Esophagus muscularis mucosa (tissue), 4 donors: ENCODE measurements at regions not wholly inside any gene's neighbourhood (a gene's known extent, or its start where the extent isn't known, plus 50 kb on each side); places are given as distances from the start of the nearest gene placed in this dataset.

Source experiments
- DNase-seq: peaks from one replicate; pipeline ENCODE4 v3.0.0-alpha.2; 2017; ENCODE audit errors: extremely low spot score
- H3K27ac ChIP-seq, 4 donors: fragments of 200-600 bp; sonication (generic); replicated peaks in 1 of 4; 1 replicate in 3 of 4; 2 replicates in 1 of 4; pipeline ENCODE4 v1.5.1; 2016 to 2019; ENCODE audit warnings: mild to moderate bottlenecking in 1 of 4
- H3K27me3 ChIP-seq, 4 donors: fragments of 200-600 bp; sonication (generic); one replicate each; pipeline versions ENCODE4 v1.5.1 to v1.6.0; 2016 to 2019
- H3K36me3 ChIP-seq, 4 donors: fragments of 200-600 bp; sonication (generic); one replicate each; pipeline ENCODE4 v1.5.1; 2016 to 2019
- H3K4me1 ChIP-seq, 4 donors: fragments of 200-600 bp; sonication (generic); one replicate each; pipeline ENCODE4 v1.5.1; 2016 to 2019
- H3K4me3 ChIP-seq, 4 donors: fragments of 200-600 bp; sonication (generic); 1 replicate in 2 of 4; 2 replicates in 2 of 4; pipeline ENCODE4 v1.5.1; 2016 to 2019; ENCODE audit warnings: mild to moderate bottlenecking in 4 of 4, moderate library complexity in 1 of 4
- H3K9me3 ChIP-seq, 4 donors: fragments of 200-600 bp; sonication (generic); 1 replicate in 3 of 4; 2 replicates in 1 of 4; pipeline ENCODE4 v1.5.1; 2016 to 2019
- EP300 ChIP-seq: sonication (generic); formaldehyde crosslinking; IDR thresholded peaks from one replicate; pipeline ENCODE4 v1.6.1; 2017; ENCODE audit warnings: antibody characterized with exemption
- POLR2A ChIP-seq: fragments of 450-650 bp; IDR thresholded peaks from one replicate; pipeline ENCODE4 v1.6.1; 2017; ENCODE audit warnings: antibody characterized with exemption, moderate library complexity, mild to moderate bottlenecking, low read depth
- POLR2AphosphoS5 ChIP-seq, 2 donors: sonication (generic); formaldehyde crosslinking; IDR thresholded peaks; one replicate each; pipeline ENCODE4 v1.6.1; 2017; ENCODE audit warnings: antibody characterized with exemption in 2 of 2
- WGBS: methylation state at CpG from one replicate; pipeline ENCODE4 v1.1.5; 2018; 5-methylcytosine and 5-hydroxymethylcytosine counted together
- intact Hi-C: fragments of 100-400 bp; cut with DNase I; formaldehyde crosslinking; loops from one replicate; pipeline ENCODE4 v1.15.1; 2023
- TF ChIP-seq, protein P1 (sequence below), 3 experiments: fragments of 200-600 bp in 2 of 3; fragments of 450-650 bp in 1 of 3; sonication (generic) in 2 of 3; IDR thresholded peaks; one replicate each; pipeline ENCODE4 v1.5.1; 2017 to 2019; ENCODE audit warnings: antibody characterized with exemption in 3 of 3, mild to moderate bottlenecking in 2 of 3, moderate library complexity in 1 of 3

DNA sequence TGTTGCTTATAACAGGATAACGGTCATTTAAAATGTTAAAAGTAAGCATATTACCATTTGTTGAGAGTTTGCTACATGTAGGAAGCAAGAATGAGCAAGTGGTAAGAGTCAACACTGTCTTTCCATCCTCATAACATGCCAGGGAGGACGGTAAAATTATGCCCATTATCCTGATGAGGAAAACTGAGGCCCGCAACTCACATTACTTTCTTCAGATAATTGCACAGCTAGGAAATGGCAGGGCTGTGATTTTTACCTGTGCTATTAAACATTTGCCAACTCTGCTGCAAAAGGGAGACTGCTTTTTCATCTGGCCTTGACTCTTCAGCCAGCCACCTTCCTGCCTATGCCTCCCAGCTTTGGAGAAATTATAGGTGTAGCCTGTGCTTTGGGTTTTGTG is 79.8 kb upstream of the BOD1 start:
- TF ChIP-seq POLR2A (no peak), EP300 (no peak), POLR2AphosphoS5 (IDR thresholded peaks at IDR 0.05) (no peak)
- TF ChIP-seq, protein P1, sequence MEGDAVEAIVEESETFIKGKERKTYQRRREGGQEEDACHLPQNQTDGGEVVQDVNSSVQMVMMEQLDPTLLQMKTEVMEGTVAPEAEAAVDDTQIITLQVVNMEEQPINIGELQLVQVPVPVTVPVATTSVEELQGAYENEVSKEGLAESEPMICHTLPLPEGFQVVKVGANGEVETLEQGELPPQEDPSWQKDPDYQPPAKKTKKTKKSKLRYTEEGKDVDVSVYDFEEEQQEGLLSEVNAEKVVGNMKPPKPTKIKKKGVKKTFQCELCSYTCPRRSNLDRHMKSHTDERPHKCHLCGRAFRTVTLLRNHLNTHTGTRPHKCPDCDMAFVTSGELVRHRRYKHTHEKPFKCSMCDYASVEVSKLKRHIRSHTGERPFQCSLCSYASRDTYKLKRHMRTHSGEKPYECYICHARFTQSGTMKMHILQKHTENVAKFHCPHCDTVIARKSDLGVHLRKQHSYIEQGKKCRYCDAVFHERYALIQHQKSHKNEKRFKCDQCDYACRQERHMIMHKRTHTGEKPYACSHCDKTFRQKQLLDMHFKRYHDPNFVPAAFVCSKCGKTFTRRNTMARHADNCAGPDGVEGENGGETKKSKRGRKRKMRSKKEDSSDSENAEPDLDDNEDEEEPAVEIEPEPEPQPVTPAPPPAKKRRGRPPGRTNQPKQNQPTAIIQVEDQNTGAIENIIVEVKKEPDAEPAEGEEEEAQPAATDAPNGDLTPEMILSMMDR (IDR thresholded peaks at IDR 0.05): no peak
- intact Hi-C loops: no loop called here
- Histone ChIP-seq H3K27ac (no peak overlapping the region), H3K36me3 (no peaks in the 10 kb centered on the region), H3K4me1 (no peaks in the 10 kb centered on the region), H3K27me3 (no peaks in the 10 kb centered on the region), H3K9me3 (peaks cover 0 to 11% (median 4%) of the 10 kb centered on the region in 4 donors), H3K4me3 (no peak overlapping the region)
- no peak for DNase-seq
- 95% methylated on average over 3 of the region's 3 CpGs for WGBS

DNA sequence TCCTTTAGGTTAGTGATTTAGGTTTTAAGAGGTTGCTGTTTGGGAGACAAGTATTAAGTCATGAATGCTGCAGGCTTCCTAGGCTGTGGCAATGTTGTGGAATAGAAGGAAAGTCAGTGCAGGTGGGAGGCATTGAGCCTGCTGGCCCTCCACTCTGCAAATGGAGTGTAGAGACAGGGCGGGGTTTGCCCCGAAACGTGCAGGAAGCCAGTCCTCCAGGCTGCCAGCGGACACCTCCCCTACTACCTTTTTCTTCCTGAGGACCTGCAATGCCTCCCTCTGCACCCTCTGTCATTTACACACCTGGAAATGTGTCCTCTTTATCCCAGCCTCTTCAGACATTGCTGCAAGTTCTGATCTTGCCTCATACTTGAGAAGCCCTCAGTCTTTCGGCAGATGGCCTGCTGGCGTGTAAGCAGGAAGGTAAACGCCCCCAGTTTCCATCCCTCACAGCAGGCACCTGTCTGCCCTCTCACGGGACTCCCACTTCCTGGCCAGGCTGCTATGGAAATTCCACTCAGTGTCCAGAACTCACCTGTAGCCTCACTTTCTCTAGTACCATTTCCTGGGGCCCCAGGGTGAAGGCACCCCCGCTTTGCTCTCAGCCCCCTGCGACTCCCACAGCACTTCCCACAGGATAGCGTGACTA is 81.6 kb upstream of the BOD1 start:
- Histone ChIP-seq H3K27me3 (no peaks in the 10 kb centered on the region), H3K4me1 (no peaks in the 10 kb centered on the region), H3K4me3 (no peak overlapping the region), H3K27ac (no peak overlapping the region), H3K9me3 (peaks cover 0 to 11% (median 4%) of the 10 kb centered on the region in 4 donors), H3K36me3 (no peaks in the 10 kb centered on the region)
- WGBS: 68% methylated on average over 10 of the region's 11 CpGs
- no peak for DNase-seq
- TF ChIP-seq POLR2A (no peak), EP300 (no peak), POLR2AphosphoS5 (IDR thresholded peaks at IDR 0.05) (no peak)
- TF ChIP-seq, protein P1 (IDR thresholded peaks at IDR 0.05): no peak
- intact Hi-C loops: no loop called here

DNA sequence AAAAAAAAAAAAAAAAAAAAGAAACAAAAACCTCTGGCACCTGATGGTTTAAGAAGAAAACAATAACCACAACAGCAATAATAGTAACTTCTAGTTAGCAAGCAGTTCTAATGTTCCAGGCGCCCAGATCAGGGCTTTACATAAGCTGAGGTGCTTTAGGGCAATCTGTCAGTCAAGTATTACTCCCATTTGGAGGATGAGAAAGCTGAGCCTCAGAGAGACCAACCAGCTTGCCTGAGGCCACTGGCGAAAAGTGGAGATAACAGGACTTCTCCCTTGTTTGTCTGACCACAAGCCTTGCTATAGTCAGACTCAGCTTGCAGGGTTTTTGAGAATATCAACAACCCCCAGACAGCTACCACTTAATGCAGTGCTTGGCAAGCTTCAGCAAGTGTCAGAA is 83.5 kb upstream of the BOD1 start:
- Histone ChIP-seq H3K9me3 (no peaks in the 10 kb centered on the region), H3K27ac (no peak overlapping the region), H3K27me3 (no peaks in the 10 kb centered on the region), H3K4me3 (no peak overlapping the region), H3K36me3 (no peaks in the 10 kb centered on the region), H3K4me1 (no peaks in the 10 kb centered on the region)
- TF ChIP-seq POLR2A (no peak), EP300 (no peak), POLR2AphosphoS5 (IDR thresholded peaks at IDR 0.05) (no peak)
- TF ChIP-seq, protein P1 (IDR thresholded peaks at IDR 0.05): no peak
- WGBS: 93% methylated on average over 2 of the region's 2 CpGs
- DNase-seq: no peak
- intact Hi-C loops: no loop called here

DNA sequence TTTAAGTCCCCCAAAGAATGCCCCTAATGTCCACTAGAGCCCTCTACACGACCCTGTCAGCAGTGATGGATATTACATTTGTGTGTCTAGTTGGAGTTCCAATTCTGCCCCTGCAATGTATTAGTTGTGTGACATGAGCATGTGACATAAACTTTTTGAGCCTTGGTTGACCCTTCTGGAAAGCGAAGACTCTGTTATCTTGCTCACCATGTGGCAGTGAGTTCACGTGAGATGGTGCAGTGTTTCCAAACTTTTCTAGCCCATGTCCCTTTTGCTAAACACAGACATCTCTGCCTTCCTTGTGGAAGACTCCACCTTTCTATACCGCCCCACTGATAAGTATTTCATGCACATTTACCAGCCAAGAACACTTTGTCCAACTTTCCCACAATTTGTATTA is 87.0 kb upstream of the BOD1 start:
- Histone ChIP-seq H3K27me3 (no peaks in the 10 kb centered on the region), H3K4me1 (peaks cover 0 to 14% (median 8%) of the 10 kb centered on the region in 4 donors), H3K36me3 (no peaks in the 10 kb centered on the region), H3K9me3 (no peaks in the 10 kb centered on the region), H3K27ac (no peak overlapping the region), H3K4me3 (no peak overlapping the region)
- DNase-seq: no peak
- intact Hi-C loops: no loop called here
- WGBS: 86% methylated on average over 4 of the region's 4 CpGs
- TF ChIP-seq, protein P1 (IDR thresholded peaks at IDR 0.05): no peak
- TF ChIP-seq POLR2AphosphoS5 (IDR thresholded peaks at IDR 0.05): no peak
- TF ChIP-seq POLR2A: no peak
